ENCODE measurements at regions not wholly inside any gene's neighbourhood (a gene's known extent, or its start where the extent isn't known, plus 50 kb on each side); places are given as distances from the start of the nearest gene placed in this dataset.
"Not testable (repeated sequence)": the region's sequence is repeated elsewhere in the genome, so short reads cannot be mapped to it uniquely, and the experiment has no call there.

DNA sequence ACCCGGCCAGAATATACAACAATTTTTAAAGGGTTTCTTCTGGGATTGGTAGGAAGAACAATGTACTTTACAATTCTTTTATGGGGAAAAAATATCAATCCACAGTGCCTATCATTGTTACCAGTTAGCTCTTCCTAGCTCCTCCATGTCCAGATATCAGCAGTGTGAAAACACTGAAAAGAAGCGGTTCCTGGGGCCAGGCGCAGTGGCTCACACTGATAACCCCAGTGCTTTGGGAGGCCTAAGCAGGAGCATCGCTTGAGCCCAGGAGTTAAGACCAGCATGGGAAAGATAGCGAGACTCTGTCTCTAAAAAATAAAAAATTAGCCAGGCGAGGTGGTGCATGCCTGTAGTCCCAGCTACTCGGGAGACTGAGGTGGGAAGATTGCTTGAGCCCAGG is 114.5 kb upstream of the VOPP1 start:
- H3K4me1 Mint-ChIP-seq (ENCODE audit: low read depth); H3K4me3 Mint-ChIP-seq (ENCODE audit: low read depth); H3K9me3 Mint-ChIP-seq (ENCODE audit: low read depth): not testable (repeated sequence)

DNA sequence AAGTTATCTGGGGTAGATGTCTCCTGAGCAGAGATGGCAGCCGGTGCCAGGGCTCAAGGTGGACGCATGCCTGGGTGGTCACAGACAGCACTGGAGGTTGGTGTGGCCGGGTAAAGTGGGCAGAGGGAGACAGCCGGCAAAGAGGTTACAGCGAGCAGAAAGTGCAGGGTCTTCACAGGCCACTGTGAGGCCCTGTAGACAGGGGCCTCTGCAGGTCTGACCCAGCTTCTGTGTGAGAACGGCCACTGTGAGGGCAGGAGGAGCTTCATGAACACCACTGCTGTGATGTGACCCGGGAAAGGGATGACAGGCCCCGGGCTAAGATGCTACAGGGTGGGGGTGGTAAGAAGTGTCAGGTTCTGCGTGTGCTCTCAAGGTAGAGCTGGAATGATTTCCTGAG is 111.2 kb upstream of the VOPP1 start:
- not testable (repeated sequence) for H3K4me1 Mint-ChIP-seq (ENCODE audit: low read depth); H3K4me3 Mint-ChIP-seq (ENCODE audit: low read depth); H3K27me3 Mint-ChIP-seq; H3K27ac Mint-ChIP-seq; H3K9me3 Mint-ChIP-seq (ENCODE audit: low read depth); H3K36me3 Mint-ChIP-seq (ENCODE audit: insufficient read depth); DNase-seq (ENCODE audit: low spot score, unreplicated experiment)

More for the DNA sequence above, 114.5 kb upstream of the VOPP1 start:
- not testable (repeated sequence) for DNase-seq (ENCODE audit: low spot score, unreplicated experiment); H3K27me3 Mint-ChIP-seq; H3K27ac Mint-ChIP-seq; H3K36me3 Mint-ChIP-seq (ENCODE audit: insufficient read depth)

DNA sequence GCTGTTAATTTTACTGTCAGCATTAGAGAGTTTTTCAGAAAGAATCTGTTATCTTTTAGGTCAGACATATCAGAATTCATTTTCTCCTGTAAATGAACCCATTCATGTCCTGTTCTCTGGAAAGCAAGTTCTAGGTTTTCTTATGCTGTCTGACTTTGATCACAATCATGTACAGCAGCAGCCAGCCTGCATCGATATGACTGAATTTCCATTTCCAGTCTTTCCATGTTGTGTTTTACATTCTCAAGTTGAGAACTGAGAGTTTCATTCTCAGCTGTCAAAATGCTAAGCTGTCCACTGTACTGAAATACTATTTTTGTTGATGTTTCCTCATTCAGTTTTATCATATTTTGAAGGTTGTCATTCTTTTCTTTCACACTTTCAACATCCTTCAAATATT is 103.3 kb upstream of the VOPP1 start:
- not testable (repeated sequence) for H3K27ac Mint-ChIP-seq

DNA sequence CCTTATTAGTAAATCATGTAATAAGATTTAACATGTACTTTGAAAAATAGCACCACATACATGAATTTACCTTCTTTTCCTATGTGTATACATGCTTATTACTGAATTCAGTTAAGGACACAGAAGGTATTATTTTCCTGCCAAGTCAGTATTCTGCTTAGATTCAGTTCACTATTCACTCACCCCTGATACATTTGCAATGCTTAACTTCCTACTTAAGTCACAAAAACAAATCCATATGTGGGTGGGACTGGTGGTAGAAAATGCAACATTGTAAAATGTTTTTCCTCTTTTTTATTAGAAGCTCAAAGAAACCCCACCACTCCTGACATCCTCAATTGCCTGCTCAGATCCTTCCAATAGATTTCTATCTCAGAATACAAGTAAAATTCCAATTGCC is 101.2 kb upstream of the VOPP1 start:
- H3K36me3 Mint-ChIP-seq (ENCODE audit: insufficient read depth); H3K4me1 Mint-ChIP-seq (ENCODE audit: low read depth); H3K27me3 Mint-ChIP-seq; H3K27ac Mint-ChIP-seq; H3K9me3 Mint-ChIP-seq (ENCODE audit: low read depth); H3K4me3 Mint-ChIP-seq (ENCODE audit: low read depth); DNase-seq (ENCODE audit: low spot score, unreplicated experiment): not testable (repeated sequence)

More for the DNA sequence above, 103.3 kb upstream of the VOPP1 start:
- not testable (repeated sequence) for H3K4me1 Mint-ChIP-seq (ENCODE audit: low read depth); H3K27me3 Mint-ChIP-seq; H3K4me3 Mint-ChIP-seq (ENCODE audit: low read depth); DNase-seq (ENCODE audit: low spot score, unreplicated experiment); H3K36me3 Mint-ChIP-seq (ENCODE audit: insufficient read depth); H3K9me3 Mint-ChIP-seq (ENCODE audit: low read depth)

DNA sequence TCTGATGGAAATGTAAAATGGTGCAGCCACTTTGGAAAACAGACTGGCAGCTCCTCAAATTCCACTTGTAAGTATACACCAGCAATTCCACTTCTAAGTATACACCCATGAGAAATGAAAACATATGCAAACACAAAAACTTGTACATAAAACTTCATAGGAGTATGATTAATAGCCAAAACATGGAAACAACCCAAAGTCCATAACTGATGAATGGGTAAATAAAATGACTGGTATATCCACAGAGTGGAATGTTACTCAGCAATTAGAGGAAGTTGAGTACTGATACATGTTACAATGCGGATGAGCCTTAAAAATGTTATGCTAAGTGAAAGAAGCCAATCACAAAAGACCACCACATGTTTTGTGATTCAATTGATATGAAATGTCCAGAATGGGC is 99.8 kb upstream of the VOPP1 start:
- H3K36me3 Mint-ChIP-seq (ENCODE audit: insufficient read depth); H3K27me3 Mint-ChIP-seq; DNase-seq (ENCODE audit: low spot score, unreplicated experiment); H3K9me3 Mint-ChIP-seq (ENCODE audit: low read depth); H3K4me3 Mint-ChIP-seq (ENCODE audit: low read depth); H3K4me1 Mint-ChIP-seq (ENCODE audit: low read depth); H3K27ac Mint-ChIP-seq: not testable (repeated sequence)

DNA sequence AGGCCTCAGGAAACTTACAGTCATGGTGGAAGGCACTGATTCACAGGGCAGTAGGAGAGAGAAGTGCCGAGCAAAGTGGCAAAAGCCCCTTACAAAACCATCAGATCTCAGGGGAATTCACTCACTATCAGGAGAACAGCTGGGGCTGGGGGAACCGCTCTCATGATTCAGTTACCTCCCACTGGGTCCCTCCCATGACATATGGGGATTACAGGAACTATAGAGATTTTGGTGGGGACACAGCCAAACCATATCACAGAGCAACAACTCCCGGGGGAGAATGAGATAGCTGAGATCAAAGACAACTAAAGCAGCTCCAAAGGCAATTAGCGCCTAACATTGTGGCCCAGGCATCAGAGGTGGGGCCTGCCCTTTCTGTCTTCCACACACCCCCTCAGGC is 85.4 kb upstream of the VOPP1 start:
- H3K9me3 Mint-ChIP-seq (ENCODE audit: low read depth), result no peaks in the 10 kb centered on the region
- no peak for DNase-seq (ENCODE audit: low spot score, unreplicated experiment)

DNA sequence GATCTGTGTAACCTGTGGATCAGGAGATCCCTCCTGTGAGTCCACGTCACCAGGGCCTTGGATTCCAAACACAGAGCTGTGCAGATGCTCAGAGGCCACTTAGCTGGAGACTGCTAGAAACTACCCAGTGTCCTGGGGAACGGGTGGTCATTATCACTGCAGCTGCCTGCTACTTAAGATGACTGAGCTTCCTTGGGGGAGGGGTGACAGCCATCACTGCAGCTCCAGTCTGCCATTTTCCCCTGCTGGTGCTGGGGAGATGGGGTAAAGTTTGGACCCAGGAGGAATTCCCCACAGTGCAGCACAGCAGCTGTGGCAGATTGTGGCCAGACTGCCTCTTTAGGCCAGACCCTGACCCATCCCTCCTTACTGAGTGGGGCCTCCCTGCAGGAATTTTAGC is 78.8 kb upstream of the VOPP1 start:
- TF ChIP-seq, protein P1, sequence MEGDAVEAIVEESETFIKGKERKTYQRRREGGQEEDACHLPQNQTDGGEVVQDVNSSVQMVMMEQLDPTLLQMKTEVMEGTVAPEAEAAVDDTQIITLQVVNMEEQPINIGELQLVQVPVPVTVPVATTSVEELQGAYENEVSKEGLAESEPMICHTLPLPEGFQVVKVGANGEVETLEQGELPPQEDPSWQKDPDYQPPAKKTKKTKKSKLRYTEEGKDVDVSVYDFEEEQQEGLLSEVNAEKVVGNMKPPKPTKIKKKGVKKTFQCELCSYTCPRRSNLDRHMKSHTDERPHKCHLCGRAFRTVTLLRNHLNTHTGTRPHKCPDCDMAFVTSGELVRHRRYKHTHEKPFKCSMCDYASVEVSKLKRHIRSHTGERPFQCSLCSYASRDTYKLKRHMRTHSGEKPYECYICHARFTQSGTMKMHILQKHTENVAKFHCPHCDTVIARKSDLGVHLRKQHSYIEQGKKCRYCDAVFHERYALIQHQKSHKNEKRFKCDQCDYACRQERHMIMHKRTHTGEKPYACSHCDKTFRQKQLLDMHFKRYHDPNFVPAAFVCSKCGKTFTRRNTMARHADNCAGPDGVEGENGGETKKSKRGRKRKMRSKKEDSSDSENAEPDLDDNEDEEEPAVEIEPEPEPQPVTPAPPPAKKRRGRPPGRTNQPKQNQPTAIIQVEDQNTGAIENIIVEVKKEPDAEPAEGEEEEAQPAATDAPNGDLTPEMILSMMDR (IDR thresholded peaks at IDR 0.05; ENCODE audit: unreplicated experiment), result no peak
- no peaks in the 10 kb centered on the region for H3K9me3 Mint-ChIP-seq (ENCODE audit: low read depth)
- H3K27ac Mint-ChIP-seq, result no peak overlapping the region
- H3K36me3 Mint-ChIP-seq (ENCODE audit: insufficient read depth), result no peaks in the 10 kb centered on the region
- H3K27me3 Mint-ChIP-seq, result no peaks in the 10 kb centered on the region
- no peak overlapping the region for H3K4me3 Mint-ChIP-seq (ENCODE audit: low read depth)
- no peak for DNase-seq (ENCODE audit: low spot score, unreplicated experiment)
- H3K4me1 Mint-ChIP-seq (ENCODE audit: low read depth), result no peaks in the 10 kb centered on the region

More for the DNA sequence above, 85.4 kb upstream of the VOPP1 start:
- Mint-ChIP-seq H3K4me1 (ENCODE audit: low read depth) (no peaks in the 10 kb centered on the region), H3K27me3 (no peaks in the 10 kb centered on the region), H3K27ac (no peak overlapping the region), H3K4me3 (ENCODE audit: low read depth) (no peak overlapping the region), H3K36me3 (ENCODE audit: insufficient read depth) (no peaks in the 10 kb centered on the region)
- TF ChIP-seq, protein P1 (IDR thresholded peaks at IDR 0.05; ENCODE audit: unreplicated experiment), result no peak

DNA sequence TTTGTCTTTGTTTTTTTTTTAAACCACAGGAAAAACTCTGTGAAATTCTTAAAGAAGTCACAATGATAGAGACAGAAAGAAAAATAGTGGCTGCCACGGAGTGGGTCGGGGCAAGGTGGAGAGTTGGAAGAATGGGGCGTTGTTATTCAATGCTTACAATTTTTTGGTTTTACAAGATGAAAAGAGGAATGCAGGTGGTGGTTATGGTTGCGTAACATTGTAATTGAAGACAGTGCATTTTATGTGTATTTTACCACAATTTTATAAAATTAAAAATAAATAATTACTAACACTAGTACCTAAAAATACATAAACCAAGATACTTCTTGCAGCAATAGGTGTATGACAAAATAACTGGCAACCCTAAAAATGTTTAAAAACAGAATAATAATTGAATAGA is 76.9 kb upstream of the VOPP1 start:
- Mint-ChIP-seq H3K4me3 (ENCODE audit: low read depth) (no peak overlapping the region), H3K4me1 (ENCODE audit: low read depth) (no peaks in the 10 kb centered on the region), H3K27me3 (no peaks in the 10 kb centered on the region), H3K36me3 (ENCODE audit: insufficient read depth) (no peaks in the 10 kb centered on the region), H3K27ac (no peak overlapping the region), H3K9me3 (ENCODE audit: low read depth) (no peaks in the 10 kb centered on the region)
- TF ChIP-seq, protein P1 (IDR thresholded peaks at IDR 0.05; ENCODE audit: unreplicated experiment), result no peak
- no peak for DNase-seq (ENCODE audit: low spot score, unreplicated experiment)
